ENCODE measurements at regions not wholly inside any gene's neighbourhood (a gene's known extent, or its start where the extent isn't known, plus 50 kb on each side); places are given as distances from the start of the nearest gene placed in this dataset.

GRCh38 chr4:187021436-187022205 is 298.0 kb upstream of the FAT1 start:
- DNase-seq: no peak
- H3K4me3 Mint-ChIP-seq: no peak overlapping the region

GRCh38 chr4:187027272-187027671 is 303.6 kb upstream of the FAT1 start:
- H3K36me3 Mint-ChIP-seq (ENCODE audit: insufficient read depth): no peaks in the 10 kb centered on the region
- H3K9me3 Mint-ChIP-seq: peaks cover 6 to 7% of the 10 kb centered on the region in 2 donors
- DNase-seq (no peak), ATAC-seq (replicated peaks) (no peak)
- H3K4me1 Mint-ChIP-seq (ENCODE audit: low read depth in 2 of 2): no peaks in the 10 kb centered on the region
- no peak overlapping the region for H3K4me3 Mint-ChIP-seq
- no peaks in the 10 kb centered on the region for H3K27me3 Mint-ChIP-seq
- no peak overlapping the region for H3K27ac Mint-ChIP-seq

More at GRCh38 chr4:187021436-187022205, 298.0 kb upstream of the FAT1 start:
- H3K27me3 Mint-ChIP-seq: no peaks in the 10 kb centered on the region
- H3K9me3 Mint-ChIP-seq: peaks cover 3 to 5% of the 10 kb centered on the region in 2 donors
- ATAC-seq (replicated peaks): no peak
- H3K4me1 Mint-ChIP-seq (ENCODE audit: low read depth in 2 of 2): no peaks in the 10 kb centered on the region
- no peak overlapping the region for H3K27ac Mint-ChIP-seq
- H3K36me3 Mint-ChIP-seq (ENCODE audit: insufficient read depth): no peaks in the 10 kb centered on the region

DNA sequence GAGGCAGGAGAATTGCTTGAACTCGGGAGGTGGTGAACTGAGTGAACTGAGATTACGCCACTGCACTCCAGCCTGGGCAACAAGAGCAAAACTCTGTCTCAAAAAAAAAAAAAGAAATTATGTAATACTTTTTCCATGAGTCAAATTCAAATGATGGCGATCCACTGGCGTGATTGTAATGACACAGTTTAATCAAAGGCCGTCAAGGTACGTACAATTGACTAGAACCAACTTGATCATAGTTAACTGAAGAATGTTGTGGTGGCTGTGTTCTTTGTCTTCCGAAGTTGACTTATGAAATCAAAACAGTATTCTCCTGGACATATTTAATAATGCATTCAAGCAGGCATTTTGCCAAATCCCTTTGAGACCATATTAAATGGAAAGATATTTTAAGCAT is 318.6 kb upstream of the FAT1 start:
- Mint-ChIP-seq H3K36me3 (ENCODE audit: insufficient read depth) (no peaks in the 10 kb centered on the region), H3K9me3 (peaks cover 0 to 7% of the 10 kb centered on the region in 2 donors), H3K27ac (no peak overlapping the region), H3K4me1 (ENCODE audit: low read depth in 2 of 2) (no peaks in the 10 kb centered on the region), H3K4me3 (no peak overlapping the region), H3K27me3 (no peaks in the 10 kb centered on the region)
- DNase-seq (no peak), ATAC-seq (replicated peaks) (no peak)

- H3K27me3 Mint-ChIP-seq: no peaks in the 10 kb centered on the region
- no peak overlapping the region for H3K4me3 Mint-ChIP-seq
- no peak for ATAC-seq (replicated peaks)
- no peaks in the 10 kb centered on the region for H3K4me1 Mint-ChIP-seq (ENCODE audit: low read depth in 2 of 2)
- no peaks in the 10 kb centered on the region for H3K36me3 Mint-ChIP-seq (ENCODE audit: insufficient read depth)
- DNase-seq: no peak
- H3K9me3 Mint-ChIP-seq: peaks cover 0 to 1% of the 10 kb centered on the region in 2 donors
- H3K27ac Mint-ChIP-seq: no peak overlapping the region
Observed at GRCh38 chr4:187046471-187046870, 322.8 kb upstream of the FAT1 start.

DNA sequence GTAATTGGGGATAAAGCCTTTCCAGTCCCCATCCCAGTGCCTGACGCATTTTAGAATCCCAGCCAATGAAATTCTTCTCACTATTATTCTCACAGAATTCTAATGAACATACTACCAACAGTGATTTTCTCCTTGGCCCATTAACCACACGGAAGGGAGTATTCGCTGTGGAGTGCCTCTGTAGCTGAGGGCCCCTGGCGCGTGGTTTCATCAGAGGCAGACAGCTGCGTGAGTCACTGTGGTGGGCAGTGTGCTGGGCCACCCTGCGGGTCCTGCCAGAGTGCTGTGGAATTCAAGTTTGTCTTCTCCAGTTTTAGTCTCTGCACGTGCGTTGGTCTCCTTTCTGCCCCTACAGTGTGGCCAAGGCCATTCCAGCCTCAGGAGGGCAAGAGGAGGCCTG is 335.4 kb upstream of the FAT1 start:
- H3K27me3 Mint-ChIP-seq: no peaks in the 10 kb centered on the region
- H3K9me3 Mint-ChIP-seq: peaks cover 0 to 8% of the 10 kb centered on the region in 2 donors
- no peak overlapping the region for H3K27ac Mint-ChIP-seq
- ATAC-seq (replicated peaks) (no peak), DNase-seq (no peak)
- H3K36me3 Mint-ChIP-seq (ENCODE audit: insufficient read depth): no peaks in the 10 kb centered on the region
- no peak overlapping the region for H3K4me3 Mint-ChIP-seq
- no peaks in the 10 kb centered on the region for H3K4me1 Mint-ChIP-seq (ENCODE audit: low read depth in 2 of 2)

DNA sequence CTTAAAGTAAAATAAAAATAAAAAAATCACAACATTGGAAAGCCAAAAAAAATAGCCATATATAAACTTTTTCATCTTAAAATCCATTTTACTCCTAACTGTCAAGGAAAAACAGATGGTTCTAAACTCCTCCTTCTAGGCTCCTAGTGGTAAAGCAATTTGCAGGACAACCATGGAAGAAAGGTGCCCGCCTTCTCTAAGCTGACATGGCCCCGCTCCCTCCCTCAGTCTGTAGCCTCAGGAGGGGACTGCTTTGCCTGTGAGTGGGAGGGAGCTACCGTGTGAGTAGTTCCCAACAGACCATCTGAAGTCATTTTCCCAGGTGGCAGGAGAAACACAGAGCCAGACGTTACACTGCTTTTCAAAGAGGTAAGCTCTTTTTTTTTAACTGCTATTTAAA is 336.2 kb upstream of the FAT1 start:
- H3K9me3 Mint-ChIP-seq: peaks cover 0 to 10% of the 10 kb centered on the region in 2 donors
- no peaks in the 10 kb centered on the region for H3K27me3 Mint-ChIP-seq
- H3K36me3 Mint-ChIP-seq (ENCODE audit: insufficient read depth): no peaks in the 10 kb centered on the region
- no peak overlapping the region for H3K4me3 Mint-ChIP-seq
- no peak for ATAC-seq (replicated peaks)
- no peaks in the 10 kb centered on the region for H3K4me1 Mint-ChIP-seq (ENCODE audit: low read depth in 2 of 2)
- no peak for DNase-seq
- H3K27ac Mint-ChIP-seq: no peak overlapping the region

GRCh38 chr4:187060551-187060950 is 336.9 kb upstream of the FAT1 start:
- peaks cover 0 to 10% of the 10 kb centered on the region in 2 donors for H3K9me3 Mint-ChIP-seq
- DNase-seq (no peak), ATAC-seq (replicated peaks) (no peak)
- no peaks in the 10 kb centered on the region for H3K4me1 Mint-ChIP-seq (ENCODE audit: low read depth in 2 of 2)
- no peaks in the 10 kb centered on the region for H3K36me3 Mint-ChIP-seq (ENCODE audit: insufficient read depth)
- no peak overlapping the region for H3K27ac Mint-ChIP-seq
- H3K27me3 Mint-ChIP-seq: no peaks in the 10 kb centered on the region
- H3K4me3 Mint-ChIP-seq: no peak overlapping the region

DNA sequence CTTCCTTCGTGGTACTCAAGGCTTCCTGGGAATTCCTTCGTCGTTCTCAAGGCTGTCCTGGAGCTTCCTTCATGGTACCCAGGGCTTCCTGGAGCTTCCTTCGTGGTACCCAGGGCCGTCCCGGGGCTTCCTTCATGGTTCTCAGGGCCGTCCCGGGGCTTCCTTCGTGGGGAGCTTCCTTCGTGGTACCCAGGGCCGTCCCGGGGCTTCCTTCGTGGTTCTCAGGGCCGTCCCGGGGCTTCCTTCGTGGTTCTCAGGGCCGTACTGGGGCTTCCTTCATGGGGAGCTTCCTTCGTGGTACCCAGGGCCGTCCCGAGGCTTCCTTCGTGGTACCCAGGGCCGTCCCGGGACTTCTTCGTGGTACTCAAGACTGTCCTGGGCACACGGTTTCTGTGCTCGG is 339.6 kb upstream of the FAT1 start:
- Mint-ChIP-seq H3K4me3 (no peak overlapping the region), H3K27ac (no peak overlapping the region), H3K36me3 (ENCODE audit: insufficient read depth) (no peaks in the 10 kb centered on the region), H3K4me1 (ENCODE audit: low read depth in 2 of 2) (no peaks in the 10 kb centered on the region), H3K27me3 (no peaks in the 10 kb centered on the region), H3K9me3 (peaks cover 0 to 11% of the 10 kb centered on the region in 2 donors)
- DNase-seq: no peak
- no peak for ATAC-seq (replicated peaks)

DNA sequence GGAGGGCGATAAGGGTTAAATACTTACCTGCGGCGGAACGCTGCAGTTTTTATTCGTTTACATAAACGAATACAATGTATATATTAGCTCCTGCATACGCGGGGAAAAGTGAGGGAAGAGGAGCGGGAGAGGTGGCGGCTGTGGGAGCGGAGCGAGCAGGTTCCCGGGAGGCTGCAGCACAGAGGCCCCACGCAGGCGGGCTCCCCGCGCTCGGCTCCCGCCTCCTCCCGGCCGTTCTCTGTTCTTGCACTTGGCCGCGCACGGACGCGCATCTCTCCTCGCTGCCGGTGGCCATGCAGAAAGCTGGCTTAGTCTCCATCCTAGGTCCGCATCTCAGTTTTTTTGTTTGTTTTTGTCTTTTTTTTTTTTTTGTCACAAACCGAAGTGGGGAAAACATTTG is 340.4 kb upstream of the FAT1 start:
- H3K9me3 Mint-ChIP-seq: peaks cover 0 to 12% of the 10 kb centered on the region in 2 donors
- DNase-seq (no peak), ATAC-seq (replicated peaks) (no peak)
- H3K4me1 Mint-ChIP-seq (ENCODE audit: low read depth in 2 of 2): no peaks in the 10 kb centered on the region
- H3K4me3 Mint-ChIP-seq: no peak overlapping the region
- no peak overlapping the region for H3K27ac Mint-ChIP-seq
- no peaks in the 10 kb centered on the region for H3K27me3 Mint-ChIP-seq
- H3K36me3 Mint-ChIP-seq (ENCODE audit: insufficient read depth): no peaks in the 10 kb centered on the region

- no peak overlapping the region for H3K27ac Mint-ChIP-seq
- H3K27me3 Mint-ChIP-seq: no peaks in the 10 kb centered on the region
- no peaks in the 10 kb centered on the region for H3K36me3 Mint-ChIP-seq (ENCODE audit: insufficient read depth)
- H3K4me1 Mint-ChIP-seq (ENCODE audit: low read depth in 2 of 2): no peaks in the 10 kb centered on the region
- DNase-seq (no peak), ATAC-seq (replicated peaks) (no peak)
- peaks cover 0 to 14% of the 10 kb centered on the region in 2 donors for H3K9me3 Mint-ChIP-seq
- H3K4me3 Mint-ChIP-seq: no peak overlapping the region
Observed at GRCh38 chr4:187065396-187065795, 341.7 kb upstream of the FAT1 start.

GRCh38 chr4:187065806-187066205 is 342.1 kb upstream of the FAT1 start:
- Mint-ChIP-seq H3K9me3 (peaks cover 0 to 13% of the 10 kb centered on the region in 2 donors), H3K27ac (no peak overlapping the region), H3K27me3 (no peaks in the 10 kb centered on the region), H3K4me1 (ENCODE audit: low read depth in 2 of 2) (no peaks in the 10 kb centered on the region), H3K4me3 (no peak overlapping the region), H3K36me3 (ENCODE audit: insufficient read depth) (no peaks in the 10 kb centered on the region)
- DNase-seq (no peak), ATAC-seq (replicated peaks) (no peak)

GRCh38 chr4:187069398-187069797 is 345.7 kb upstream of the FAT1 start:
- DNase-seq (no peak), ATAC-seq (replicated peaks) (no peak)
- Mint-ChIP-seq H3K9me3 (peaks cover 9 to 10% of the 10 kb centered on the region in 2 donors), H3K27me3 (no peaks in the 10 kb centered on the region), H3K27ac (no peak overlapping the region), H3K4me3 (no peak overlapping the region), H3K4me1 (ENCODE audit: low read depth in 2 of 2) (no peaks in the 10 kb centered on the region), H3K36me3 (ENCODE audit: insufficient read depth) (no peaks in the 10 kb centered on the region)

DNA sequence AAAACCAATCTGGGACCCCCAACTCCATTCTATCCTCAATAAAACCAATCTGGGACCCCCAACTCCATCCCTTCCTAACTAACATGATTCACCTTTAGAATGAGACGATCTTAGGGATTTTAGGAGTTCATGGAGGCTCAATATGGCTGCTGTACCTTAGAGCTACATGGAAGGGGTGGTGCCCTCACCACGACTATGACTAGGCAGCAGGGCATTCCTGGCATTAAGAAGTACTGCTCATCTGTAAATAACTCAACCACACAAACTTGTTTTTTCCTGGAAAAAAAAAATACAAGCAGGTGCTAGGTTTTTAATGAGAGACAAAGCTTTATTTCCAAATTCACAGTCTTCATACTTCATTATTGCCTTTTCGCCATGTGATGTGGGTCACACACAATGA is 346.5 kb upstream of the FAT1 start:
- Mint-ChIP-seq H3K4me3 (no peak overlapping the region), H3K36me3 (ENCODE audit: insufficient read depth) (no peaks in the 10 kb centered on the region), H3K27ac (no peak overlapping the region), H3K4me1 (ENCODE audit: low read depth in 2 of 2) (no peaks in the 10 kb centered on the region), H3K27me3 (no peaks in the 10 kb centered on the region), H3K9me3 (peaks cover 10 to 16% of the 10 kb centered on the region in 2 donors)
- ATAC-seq (replicated peaks) (no peak), DNase-seq (no peak)

- Mint-ChIP-seq H3K4me3 (no peak overlapping the region), H3K36me3 (ENCODE audit: insufficient read depth) (no peaks in the 10 kb centered on the region), H3K9me3 (peaks cover 10 to 20% of the 10 kb centered on the region in 2 donors), H3K27me3 (no peaks in the 10 kb centered on the region), H3K4me1 (ENCODE audit: low read depth in 2 of 2) (no peaks in the 10 kb centered on the region), H3K27ac (no peak overlapping the region)
- ATAC-seq (replicated peaks) (no peak), DNase-seq (no peak)
Observed at GRCh38 chr4:187070740-187071139, 347.1 kb upstream of the FAT1 start.
